ENCODE measurements at regions not wholly inside any gene's neighbourhood (a gene's known extent, or its start where the extent isn't known, plus 50 kb on each side); places are given as distances from the start of the nearest gene placed in this dataset.

DNA sequence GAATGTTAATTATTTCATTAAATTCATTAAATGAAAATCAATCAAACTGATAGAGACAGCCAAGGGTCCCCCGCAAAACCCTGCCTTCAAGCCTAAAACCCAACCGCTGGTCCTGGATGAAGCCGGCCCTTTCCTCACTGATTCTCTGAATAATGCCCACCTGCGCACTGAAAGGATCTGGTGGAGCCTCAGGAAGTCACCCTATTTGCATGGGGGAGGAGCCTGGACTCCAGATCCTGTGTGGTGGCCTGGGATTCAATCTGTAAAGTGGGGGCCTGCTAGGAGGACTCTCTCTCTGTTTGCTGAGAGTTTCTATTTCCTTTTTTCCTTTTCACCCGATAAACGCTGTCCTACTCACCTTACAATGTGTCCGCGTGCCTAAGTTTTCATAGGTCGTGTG is 97.9 kb upstream of the ADAMTS3 start:
- H3K14ac ChIP-seq (replicated peaks; ENCODE audit: low read depth, low read length), result no peak overlapping the region
- H3K79me1 ChIP-seq (ENCODE audit: low read depth in 1 of 2, low read length in 2 of 2), result no peaks in the 10 kb centered on the region
- H3K4me2 ChIP-seq (ENCODE audit: low read depth, low read length), result no peak overlapping the region
- TF ChIP-seq RCOR1 (IDR thresholded peaks at IDR 0.05; ENCODE audit: insufficient replicate concordance, low read length) (no peak), FOS (IDR thresholded peaks at IDR 0.05; ENCODE audit: low read depth, low read length) (no peak), RAD21 (IDR thresholded peaks at IDR 0.05; ENCODE audit: low read length) (no peak), RFX5 (IDR thresholded peaks at IDR 0.05; ENCODE audit: low read depth, low read length) (no peak), CEBPB (IDR thresholded peaks at IDR 0.05; ENCODE audit: low read depth, low read length) (no peak)
- no TSS peak for BruUV-seq (replicated peaks)
- no peak overlapping the region for H3K56ac ChIP-seq (ENCODE audit: extremely low read depth, insufficient read depth, low read length)
- H4K5ac ChIP-seq (ENCODE audit: low read depth, low read length), result no peak overlapping the region
- no peak overlapping the region for H3K27ac ChIP-seq (ENCODE audit: insufficient read depth, low read length)
- no peak overlapping the region for H4K91ac ChIP-seq (ENCODE audit: insufficient read depth, low read depth, low read length)
- in situ Hi-C loops (cut with MboI; ENCODE audit: low sequenced_read_pairs), result no loop called here
- no peaks in the 10 kb centered on the region for H3K9me1 ChIP-seq (ENCODE audit: insufficient read depth, low read length)
- WGBS, 2 experiments (ENCODE audit: extremely low coverage in 2 of 2, insufficient read length in 1 of 2), result no CpG with 5 or more reads among the region's 9 CpGs
- POLR2A ChIA-PET (ENCODE audit: unreplicated experiment), result no interaction called here
- CTCF ChIA-PET, result no interaction called here
- H3K4me1 ChIP-seq (ENCODE audit: control insufficient read depth, insufficient read depth, low read length), result no peaks in the 10 kb centered on the region
- ATAC-seq (ENCODE audit: low read depth) (no peak), DNase-seq (no peak)
- no peak overlapping the region for H2AK9ac ChIP-seq (replicated peaks; ENCODE audit: low read depth, low read length, poor library complexity)
- H3K9me3 ChIP-seq (ENCODE audit: control insufficient read depth, insufficient read depth, low read length), result no peaks in the 10 kb centered on the region
- H2BK5ac ChIP-seq (ENCODE audit: low read depth, low read length, poor library complexity, severe bottlenecking), result no peak overlapping the region
- H4K8ac ChIP-seq (ENCODE audit: low read depth in 2 of 2, low read length in 2 of 2), result no peak overlapping the region
- H3K36me3 ChIP-seq (ENCODE audit: control insufficient read depth, insufficient read depth, low read length), result no peaks in the 10 kb centered on the region
- no peak overlapping the region for H2BK20ac ChIP-seq (ENCODE audit: low read depth, low read length)
- H3K4ac ChIP-seq (ENCODE audit: low read depth, low read length), result no peak overlapping the region
- H3K27me3 ChIP-seq (ENCODE audit: control insufficient read depth, insufficient read depth, low read length), result no peaks in the 10 kb centered on the region
- H3K23ac ChIP-seq (ENCODE audit: low read depth, low read length), result no peak overlapping the region
- dilution Hi-C loops (cut with HindIII; ENCODE audit: low sequenced_read_pairs, unreplicated experiment), result no loop called here
- no peak overlapping the region for H2BK15ac ChIP-seq (ENCODE audit: low read depth, low read length)
- H3K18ac ChIP-seq (ENCODE audit: low read depth, low read length), result no peak overlapping the region
- intact Hi-C loops (cut with micrococcal nuclease), result no loop called here
- no peaks in the 10 kb centered on the region for H4K20me1 ChIP-seq (ENCODE audit: insufficient read depth, low read length)
- no peak overlapping the region for H3K4me3 ChIP-seq (ENCODE audit: insufficient read depth, low read depth, low read length)
- H2AK5ac ChIP-seq (ENCODE audit: low read depth, low read length), result no peak overlapping the region
- no peak overlapping the region for H2BK120ac ChIP-seq (ENCODE audit: low read depth, low read length)
- H3K9ac ChIP-seq (ENCODE audit: low read depth, low read length), result no peak overlapping the region
- H2AFZ ChIP-seq (replicated peaks; ENCODE audit: low read length, poor library complexity), result no peak overlapping the region

Data from IMR-90 (cell line).